ENCODE measurements at regions not wholly inside any gene's neighbourhood (a gene's known extent, or its start where the extent isn't known, plus 50 kb on each side); places are given as distances from the start of the nearest gene placed in this dataset.
"Not testable (repeated sequence)": the region's sequence is repeated elsewhere in the genome, so short reads cannot be mapped to it uniquely, and the experiment has no call there.

GRCh38 chr7:79761876-79762429 is 308.5 kb upstream of the MAGI2 start:
- BruUV-seq (replicated peaks): no TSS peak

DNA sequence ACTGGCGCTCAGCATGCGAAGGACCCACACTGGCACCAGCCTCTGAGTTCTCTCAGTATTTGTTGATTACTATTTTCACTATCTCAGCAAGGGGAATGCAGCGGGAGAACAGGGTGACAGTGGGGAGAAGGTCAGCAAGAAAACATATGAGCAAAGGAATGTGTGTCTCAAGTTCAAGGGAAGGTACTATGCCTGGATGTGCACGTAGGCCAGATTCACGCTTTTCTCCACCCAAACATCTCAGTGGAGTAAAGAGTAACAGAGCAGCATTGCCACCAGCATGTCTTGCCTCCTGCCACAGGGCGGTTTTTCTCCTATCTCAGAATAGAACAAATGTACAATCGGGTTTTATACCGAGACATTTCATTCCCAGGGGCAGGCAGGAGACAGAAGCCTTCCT is 297.5 kb upstream of the MAGI2 start:
- H3K4me1 ChIP-seq (ENCODE audit: control insufficient read depth, extremely low read depth, insufficient read depth, low read length); H3K9me1 ChIP-seq (replicated peaks; ENCODE audit: control insufficient read depth, extremely low read depth, insufficient read depth, low read length); H3K4me2 ChIP-seq (ENCODE audit: insufficient read depth, low read length); H3K27ac ChIP-seq (ENCODE audit: insufficient read depth, low read depth, low read length); H3K9ac ChIP-seq (replicated peaks; ENCODE audit: extremely low read depth, insufficient read depth, low read length); POLR2A ChIA-PET; H3K36me3 ChIP-seq (ENCODE audit: control insufficient read depth in 2 of 2, extremely low read depth in 1 of 2, insufficient read depth in 2 of 2, low read length in 2 of 2); H2AFZ ChIP-seq (ENCODE audit: low read depth, low read length); H3K9me3 ChIP-seq (replicated peaks; ENCODE audit: control insufficient read depth, insufficient read depth, low read length); dilution Hi-C loops (cut with MboI; ENCODE audit: extremely low pct_ligation_motif_present, low sequenced_read_pairs); H3K4me3 ChIP-seq (replicated peaks in 1 of 3; ENCODE audit: insufficient read depth in 1 of 3, low read depth in 1 of 3, low read length in 3 of 3); H3K79me2 ChIP-seq (ENCODE audit: control insufficient read depth, insufficient read depth, low read length); intact Hi-C loops (cut with micrococcal nuclease); DNase-seq (ENCODE audit: low read depth, low spot score); H4K20me1 ChIP-seq (replicated peaks; ENCODE audit: control insufficient read depth, extremely low read depth, insufficient read depth, low read length); H3K27me3 ChIP-seq (ENCODE audit: control insufficient read depth in 2 of 2, insufficient read depth in 2 of 2, low read length in 2 of 2); FAIRE-seq; BruUV-seq (replicated peaks): not testable (repeated sequence)
- CTCF ChIA-PET: interaction anchor here (1.2 kb wide), 1 partner anchor 9 kb away, joined by 3 read pairs; no protein-coding TSS in a partner anchor

More at GRCh38 chr7:79761876-79762429, 308.5 kb upstream of the MAGI2 start:
- FAIRE-seq (no peak), DNase-seq (ENCODE audit: low read depth, low spot score) (peak; percentile 10)
- ChIA-PET CTCF (no interaction called here), POLR2A (no interaction called here)
- intact Hi-C loops (cut with micrococcal nuclease): no loop called here
- H3K9ac ChIP-seq (replicated peaks; ENCODE audit: extremely low read depth, insufficient read depth, low read length): no peak overlapping the region
- no peaks in the 10 kb centered on the region for H4K20me1 ChIP-seq (replicated peaks; ENCODE audit: control insufficient read depth, extremely low read depth, insufficient read depth, low read length)
- TF ChIP-seq POLR2AphosphoS5 (IDR thresholded peaks at IDR 0.05; ENCODE audit: insufficient read depth, low read depth, low read length) (no peak), JUN (IDR thresholded peaks at IDR 0.05; ENCODE audit: borderline replicate concordance, insufficient read depth, insufficient read length, low read depth) (no peak), EZH2 (IDR thresholded peaks at IDR 0.05; ENCODE audit: borderline replicate concordance, low read depth, low read length, severe bottlenecking) (no peak), GATA2 (IDR thresholded peaks at IDR 0.05; ENCODE audit: insufficient read depth, insufficient read length, low read depth, low read length) (no peak), CTCF (IDR thresholded peaks at IDR 0.05; ENCODE audit: extremely low read depth in 1 of 2, insufficient read depth in 1 of 2, low read depth in 1 of 2, low read length in 2 of 2) (no peak), MYC (IDR thresholded peaks at IDR 0.05; ENCODE audit: low read depth, low read length) (no peak), POLR2A (IDR thresholded peaks at IDR 0.05; ENCODE audit: low read depth, low read length) (no peak), FOS (IDR thresholded peaks at IDR 0.05; ENCODE audit: borderline replicate concordance, insufficient read depth, low read length) (no peak)
- TF ChIP-seq, protein P1, sequence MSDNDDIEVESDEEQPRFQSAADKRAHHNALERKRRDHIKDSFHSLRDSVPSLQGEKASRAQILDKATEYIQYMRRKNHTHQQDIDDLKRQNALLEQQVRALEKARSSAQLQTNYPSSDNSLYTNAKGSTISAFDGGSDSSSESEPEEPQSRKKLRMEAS (IDR thresholded peaks at IDR 0.05; ENCODE audit: insufficient read depth, insufficient read length): no peak
- H3K4me1 ChIP-seq (ENCODE audit: control insufficient read depth, extremely low read depth, insufficient read depth, low read length): no peaks in the 10 kb centered on the region
- H3K9me1 ChIP-seq (replicated peaks; ENCODE audit: control insufficient read depth, extremely low read depth, insufficient read depth, low read length): no peaks in the 10 kb centered on the region
- no peaks in the 10 kb centered on the region for H3K36me3 ChIP-seq (ENCODE audit: control insufficient read depth in 2 of 2, extremely low read depth in 1 of 2, insufficient read depth in 2 of 2, low read length in 2 of 2)
- no peak overlapping the region for H2AFZ ChIP-seq (ENCODE audit: low read depth, low read length)
- no peak overlapping the region for H3K4me2 ChIP-seq (ENCODE audit: insufficient read depth, low read length)
- dilution Hi-C loops (cut with MboI; ENCODE audit: extremely low pct_ligation_motif_present, low sequenced_read_pairs): no loop called here
- no peaks in the 10 kb centered on the region for H3K9me3 ChIP-seq (replicated peaks; ENCODE audit: control insufficient read depth, insufficient read depth, low read length)
- no peaks in the 10 kb centered on the region for H3K79me2 ChIP-seq (ENCODE audit: control insufficient read depth, insufficient read depth, low read length)
- H3K27ac ChIP-seq (ENCODE audit: insufficient read depth, low read depth, low read length): no peak overlapping the region
- no peak overlapping the region for H3K4me3 ChIP-seq (replicated peaks in 1 of 3; ENCODE audit: insufficient read depth in 1 of 3, low read depth in 1 of 3, low read length in 3 of 3)
- H3K27me3 ChIP-seq (ENCODE audit: control insufficient read depth in 2 of 2, insufficient read depth in 2 of 2, low read length in 2 of 2): no peaks in the 10 kb centered on the region

Data from endothelial cell of umbilical vein (primary cell).